NCI-H2171 (cell line): ENCODE measurements at regions not wholly inside any gene's neighbourhood (a gene's known extent, or its start where the extent isn't known, plus 50 kb on each side); places are given as distances from the start of the nearest gene placed in this dataset.
"Not testable (repeated sequence)": the region's sequence is repeated elsewhere in the genome, so short reads cannot be mapped to it uniquely, and the experiment has no call there.

Experiments
- DNase-seq: peaks from one replicate; lab custom pipeline; 2025; lab: John Stamatoyannopoulos, UW

GRCh38 chr19:30066781-30067759 is 125.0 kb downstream of the URI1 start:
- peak; percentile 45 for DNase-seq

DNA sequence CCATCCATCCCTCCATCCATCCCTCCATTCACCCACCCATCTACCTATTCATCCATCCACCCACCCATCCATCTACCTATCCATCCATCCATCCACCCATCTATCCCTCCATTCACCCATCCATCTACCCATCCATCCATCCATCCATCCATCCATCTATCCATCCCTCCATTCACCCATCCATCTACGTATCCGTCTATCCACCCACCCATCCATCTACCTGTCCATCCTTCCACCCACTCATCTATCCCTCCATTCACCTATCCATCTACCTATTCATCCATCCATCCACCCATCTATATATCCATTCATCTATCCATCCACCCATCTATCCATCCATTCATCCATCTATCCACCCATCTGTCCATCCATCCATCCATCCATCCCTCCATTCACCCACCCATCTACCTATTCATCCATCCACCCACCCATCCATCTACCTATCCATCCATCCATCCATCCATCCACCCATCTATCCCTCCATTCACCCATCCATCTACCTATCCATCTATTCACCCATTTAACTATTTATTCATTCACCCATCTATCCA is 126.0 kb downstream of the URI1 start:
- not testable (repeated sequence) for DNase-seq

- DNase-seq = no peak
Measured at GRCh38 chr19:30068528-30069395, 126.7 kb downstream of the URI1 start.

DNA sequence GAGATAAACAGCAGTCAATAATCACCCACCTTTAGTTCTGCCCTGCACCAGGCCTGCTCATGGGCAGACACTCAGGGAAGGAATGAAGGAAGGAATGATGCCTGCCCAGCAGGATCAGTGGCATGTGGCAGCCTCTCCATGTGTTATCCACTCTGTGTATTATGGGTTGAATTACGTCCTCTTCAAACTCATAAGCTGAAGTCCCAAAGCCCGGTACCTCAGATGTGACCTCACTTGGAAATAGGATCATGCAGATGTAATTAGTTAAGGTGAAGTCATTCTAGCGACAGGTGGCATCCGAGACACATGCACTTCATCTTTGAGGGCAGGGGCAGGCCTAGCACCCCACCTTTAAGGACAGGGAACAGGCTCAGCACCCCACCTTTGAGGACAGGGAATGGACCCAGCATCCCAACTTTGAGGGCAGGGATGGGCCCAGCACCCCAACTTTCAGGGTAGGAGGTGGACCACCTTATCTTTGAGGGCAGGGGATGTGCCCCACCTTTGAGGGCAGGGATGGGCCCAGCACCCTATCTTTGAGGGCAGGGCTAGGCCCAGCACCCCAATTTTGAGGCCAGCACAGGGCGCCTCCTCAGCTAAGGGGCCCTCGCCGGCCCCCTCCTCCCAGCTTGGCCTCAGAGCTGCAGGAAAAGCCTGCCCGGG is 127.6 kb downstream of the URI1 start:
- peak; percentile 18 for DNase-seq

GRCh38 chr19:30070198-30070967 is 128.3 kb downstream of the URI1 start:
- no peak for DNase-seq

DNA sequence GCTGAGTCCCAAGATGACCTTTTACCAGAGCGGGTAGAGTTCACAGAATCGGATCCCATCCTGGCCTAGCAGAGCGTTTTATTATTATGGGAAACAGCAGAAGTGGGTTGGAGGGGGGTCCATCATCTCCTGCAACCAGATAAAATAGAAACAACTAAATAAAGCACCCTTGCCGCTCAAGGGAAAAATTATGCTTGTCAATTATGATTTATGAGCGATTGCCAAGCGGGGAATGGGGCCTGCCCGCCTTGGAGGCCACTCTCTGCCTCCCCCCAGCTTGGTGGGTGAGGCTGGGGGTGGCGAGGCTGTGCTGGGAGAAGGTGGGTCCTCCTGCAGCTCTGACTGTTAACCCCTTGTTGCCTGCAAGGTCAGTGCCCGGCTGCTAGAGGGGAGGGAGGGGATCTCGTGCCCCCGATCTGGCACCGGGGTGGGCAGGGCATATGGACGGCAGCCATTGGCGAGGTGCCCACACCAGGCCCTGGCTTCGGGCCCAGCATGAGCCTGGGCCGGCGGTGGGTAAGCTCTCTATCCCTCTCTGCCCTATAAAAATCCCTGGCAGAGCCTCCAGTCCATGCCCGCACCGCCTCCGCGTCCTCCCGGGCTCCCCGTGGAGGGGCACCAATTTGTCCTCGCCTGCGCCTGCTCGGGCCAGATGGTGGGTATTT is 129.1 kb downstream of the URI1 start:
- no peak for DNase-seq

DNA sequence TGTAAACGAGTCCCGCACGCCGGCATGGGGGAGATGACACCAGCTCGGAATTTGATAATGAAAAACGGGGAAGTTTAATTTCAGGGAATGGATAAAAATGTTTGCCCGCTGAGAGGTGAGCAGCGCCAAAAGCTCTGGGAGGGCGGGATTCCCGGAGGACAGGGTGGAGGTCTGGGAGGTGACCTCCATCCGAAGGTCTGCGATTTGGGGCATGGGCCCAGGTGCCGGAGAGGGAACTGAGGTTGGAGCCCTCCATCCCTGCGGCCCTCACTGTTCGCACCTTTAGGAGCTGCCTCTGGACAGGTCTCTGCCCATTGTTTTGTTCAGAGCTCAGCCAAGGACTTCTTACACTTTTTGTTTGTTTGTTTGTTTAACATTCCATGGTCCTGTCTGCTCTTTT is 129.8 kb downstream of the URI1 start:
- DNase-seq = no peak

GRCh38 chr19:30073152-30074000 is 131.3 kb downstream of the URI1 start:
- DNase-seq = no peak

GRCh38 chr19:30074096-30074495 is 132.1 kb downstream of the URI1 start:
- DNase-seq = no peak

DNA sequence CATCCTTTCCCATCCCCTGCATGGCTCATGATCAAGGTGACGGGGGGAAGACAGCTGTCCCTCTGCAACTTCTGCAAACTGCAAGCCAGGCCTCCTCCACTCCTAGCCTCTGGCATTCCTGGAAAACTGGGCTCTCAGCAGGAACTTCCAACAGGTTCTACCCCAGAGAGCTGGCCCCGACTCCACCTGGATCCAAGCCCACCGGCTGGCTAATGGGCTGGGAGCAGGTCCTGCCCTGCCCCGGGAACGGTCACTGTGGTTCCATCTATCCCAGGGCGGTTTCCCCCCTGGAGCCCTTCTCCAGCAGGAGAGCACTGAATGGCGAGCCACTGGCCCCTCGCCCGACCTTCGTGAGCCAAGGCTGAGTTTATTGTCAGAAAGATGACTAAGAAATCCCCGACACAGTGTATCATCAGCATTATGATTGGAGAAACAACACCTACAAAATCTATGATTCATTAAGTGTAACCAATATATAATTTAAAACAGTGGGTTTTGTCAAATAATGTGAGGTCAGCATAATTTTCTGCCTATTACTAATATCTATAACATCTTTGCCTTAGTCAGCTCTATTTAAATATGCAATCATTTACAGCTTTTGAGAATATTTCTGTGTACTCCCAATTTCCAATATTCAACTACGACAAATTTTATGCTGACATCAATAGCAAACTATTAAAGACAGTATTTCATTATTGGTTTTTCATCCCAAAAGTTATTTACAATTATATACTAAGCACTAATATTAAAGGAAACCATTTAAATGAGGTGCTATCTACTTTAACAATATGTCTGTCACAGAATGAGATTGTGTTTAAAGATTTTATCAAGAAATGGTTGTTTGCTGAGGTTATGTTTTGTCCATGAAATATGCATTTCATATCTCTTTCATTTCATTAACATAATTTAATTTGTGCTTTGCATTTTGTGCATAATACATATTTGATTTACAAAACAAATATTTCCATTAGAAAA is 133.0 kb downstream of the URI1 start:
- no peak for DNase-seq

DNA sequence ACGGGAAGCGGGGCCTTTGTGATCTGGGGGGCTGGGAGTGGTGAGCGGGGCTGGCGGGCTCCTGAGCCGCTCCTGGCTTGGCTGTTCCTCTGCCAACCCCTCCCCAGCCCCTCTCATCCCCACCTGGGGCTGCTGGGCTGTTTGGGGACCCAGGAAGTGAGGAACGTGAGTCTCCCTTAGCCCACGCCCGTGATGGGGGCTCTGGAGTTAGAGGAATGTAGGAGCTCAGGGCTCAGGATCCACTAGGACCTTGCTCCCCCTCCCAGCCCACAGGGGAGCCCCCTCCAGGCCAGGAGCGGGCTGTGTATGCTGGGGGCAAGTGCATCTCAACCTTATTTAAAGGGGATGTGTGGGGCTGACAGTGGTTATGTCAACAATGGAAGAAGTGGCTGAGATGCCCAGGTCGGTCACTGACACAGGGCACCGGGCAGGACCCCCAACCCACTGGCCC is 134.1 kb downstream of the URI1 start:
- DNase-seq = no peak

- DNase-seq = peak; percentile 33
Measured at GRCh38 chr19:30076751-30077670, 135.0 kb downstream of the URI1 start.

DNA sequence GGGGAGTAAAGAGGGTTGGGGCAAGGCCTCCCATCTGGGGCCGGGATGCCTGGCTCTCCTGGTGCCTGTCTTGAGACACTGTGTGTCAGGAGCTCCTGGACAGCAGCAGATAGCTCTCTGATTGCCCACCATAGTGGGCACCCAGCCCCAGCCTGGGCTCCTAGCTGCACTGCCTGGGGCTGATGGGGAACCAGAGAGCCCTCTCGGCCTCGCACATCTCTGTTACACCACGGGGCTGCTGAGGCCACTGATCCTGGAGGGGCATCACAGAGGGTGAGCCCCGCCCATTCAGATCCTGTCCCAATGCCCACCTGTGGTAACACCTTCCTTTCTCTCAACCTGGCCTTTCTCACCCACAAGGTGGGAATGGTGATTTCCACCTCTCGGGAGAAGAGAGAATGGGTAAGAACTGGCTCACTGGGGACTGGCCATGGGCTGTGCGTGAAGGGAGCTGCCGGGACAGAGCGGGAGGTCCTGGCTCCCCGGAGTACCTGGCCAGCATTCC is 135.9 kb downstream of the URI1 start:
- DNase-seq = no peak

- DNase-seq = no peak
Measured at GRCh38 chr19:30078381-30078910, 136.4 kb downstream of the URI1 start.

DNA sequence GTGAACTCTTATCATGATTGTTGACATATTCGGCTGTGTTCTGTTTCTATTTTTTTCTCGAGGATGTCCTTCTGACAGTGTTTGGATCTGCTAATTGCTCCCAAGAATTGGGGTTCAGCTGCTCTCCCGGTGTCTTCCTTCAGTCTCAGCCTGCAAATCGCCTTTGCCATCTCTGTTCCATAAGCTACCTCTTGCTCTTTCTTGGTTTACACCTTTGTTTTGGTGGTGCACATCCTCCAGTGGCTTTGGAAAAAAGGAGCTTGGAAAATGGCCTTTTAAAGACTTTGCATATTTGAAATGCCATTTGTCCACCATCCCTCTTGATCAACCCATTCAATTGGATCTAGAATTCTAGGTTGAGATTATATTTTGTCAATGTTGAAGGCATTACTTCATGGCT is 137.2 kb downstream of the URI1 start:
- no peak for DNase-seq

- DNase-seq = no peak
Measured at GRCh38 chr19:30082168-30082567, 140.1 kb downstream of the URI1 start.

GRCh38 chr19:30082611-30083010 is 140.6 kb downstream of the URI1 start:
- no peak for DNase-seq
